ENCODE measurements at regions not wholly inside any gene's neighbourhood (a gene's known extent, or its start where the extent isn't known, plus 50 kb on each side); places are given as distances from the start of the nearest gene placed in this dataset.
A peak's percentile ranks its signal among the peaks of the same experiment; 100 is the strongest.
"Not testable (repeated sequence)": the region's sequence is repeated elsewhere in the genome, so short reads cannot be mapped to it uniquely, and the experiment has no call there.

DNA sequence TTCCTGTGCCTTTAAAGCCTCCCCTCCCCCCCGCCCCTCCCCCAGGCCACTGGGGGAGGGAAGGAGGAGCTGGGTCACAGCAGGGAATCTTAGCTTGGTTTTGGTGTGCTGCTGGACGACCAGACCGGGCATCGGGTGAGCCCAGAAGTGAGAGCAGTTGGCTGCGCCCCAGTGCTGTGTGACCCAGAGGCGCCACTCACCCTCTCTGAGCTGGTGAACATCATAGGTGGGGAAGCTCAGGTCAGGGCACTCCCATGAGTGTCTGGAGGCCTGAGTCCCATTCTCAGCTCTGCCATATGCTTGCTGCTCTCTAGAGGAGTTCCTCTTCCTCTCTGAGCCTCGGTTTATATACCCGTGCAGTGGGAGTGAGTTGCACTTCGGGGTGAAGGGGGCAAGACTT is 3077.5 kb downstream of the RPIA start:
- H3K27ac ChIP-seq; H3K36me3 ChIP-seq; H3K9me3 ChIP-seq; H3K4me3 ChIP-seq; intact Hi-C loops (cut with DNase I; ENCODE audit: low total_unique reads); DNase-seq; H3K27me3 ChIP-seq; H3K4me1 ChIP-seq: not testable (repeated sequence)

DNA sequence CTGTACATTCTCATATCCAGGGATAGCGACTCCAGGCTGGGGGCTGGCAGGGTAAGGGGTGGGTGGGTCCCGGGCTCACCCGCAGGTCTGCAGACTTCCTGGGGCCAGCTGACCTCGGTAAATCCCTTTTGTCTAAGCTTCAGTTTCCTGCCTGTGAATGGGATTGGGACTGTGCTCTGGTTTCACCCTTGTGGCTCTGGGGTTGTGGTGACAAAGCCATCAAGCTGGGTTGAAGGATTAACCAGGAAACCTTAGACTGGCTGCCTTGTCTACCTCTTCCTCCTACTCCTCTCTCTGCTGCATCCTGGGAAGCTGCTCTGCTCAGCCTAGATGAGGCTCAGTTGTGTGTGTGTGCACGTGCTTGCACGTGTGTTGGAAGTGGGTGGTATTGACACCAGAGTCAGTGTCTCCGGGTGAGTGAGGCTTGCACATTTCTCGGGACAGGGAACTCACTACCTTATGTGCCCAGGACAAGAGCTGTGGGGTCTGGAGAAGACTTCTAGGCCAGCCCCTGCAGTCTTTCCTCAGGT is 3078.6 kb downstream of the RPIA start:
- H3K4me1 ChIP-seq; H3K36me3 ChIP-seq; intact Hi-C loops (cut with DNase I; ENCODE audit: low total_unique reads); H3K27ac ChIP-seq; DNase-seq; H3K4me3 ChIP-seq; H3K27me3 ChIP-seq; H3K9me3 ChIP-seq: not testable (repeated sequence)

DNA sequence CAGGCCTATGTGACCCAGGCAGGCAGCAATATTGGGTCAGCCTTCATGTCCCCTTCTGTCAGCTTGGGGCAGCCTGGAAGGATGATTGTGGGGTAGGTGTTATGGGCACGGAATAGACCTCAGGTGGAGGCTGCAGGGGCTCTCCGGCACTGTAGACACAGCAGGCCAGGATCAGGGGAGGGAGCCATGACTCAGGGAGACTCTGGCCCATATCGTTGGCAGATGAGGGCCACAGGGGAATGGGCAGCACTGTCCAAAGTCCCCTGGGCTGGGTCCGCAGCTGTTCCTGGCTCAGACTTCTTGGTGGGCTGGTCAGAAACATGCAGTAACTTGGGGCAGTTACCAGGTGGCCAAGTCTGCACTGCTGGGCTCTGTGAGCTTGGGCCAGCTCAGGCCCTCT is 3080.1 kb downstream of the RPIA start:
- H3K36me3 ChIP-seq; H3K9me3 ChIP-seq; H3K4me1 ChIP-seq; H3K27ac ChIP-seq; H3K27me3 ChIP-seq; H3K4me3 ChIP-seq; intact Hi-C loops (cut with DNase I; ENCODE audit: low total_unique reads); DNase-seq: not testable (repeated sequence)

DNA sequence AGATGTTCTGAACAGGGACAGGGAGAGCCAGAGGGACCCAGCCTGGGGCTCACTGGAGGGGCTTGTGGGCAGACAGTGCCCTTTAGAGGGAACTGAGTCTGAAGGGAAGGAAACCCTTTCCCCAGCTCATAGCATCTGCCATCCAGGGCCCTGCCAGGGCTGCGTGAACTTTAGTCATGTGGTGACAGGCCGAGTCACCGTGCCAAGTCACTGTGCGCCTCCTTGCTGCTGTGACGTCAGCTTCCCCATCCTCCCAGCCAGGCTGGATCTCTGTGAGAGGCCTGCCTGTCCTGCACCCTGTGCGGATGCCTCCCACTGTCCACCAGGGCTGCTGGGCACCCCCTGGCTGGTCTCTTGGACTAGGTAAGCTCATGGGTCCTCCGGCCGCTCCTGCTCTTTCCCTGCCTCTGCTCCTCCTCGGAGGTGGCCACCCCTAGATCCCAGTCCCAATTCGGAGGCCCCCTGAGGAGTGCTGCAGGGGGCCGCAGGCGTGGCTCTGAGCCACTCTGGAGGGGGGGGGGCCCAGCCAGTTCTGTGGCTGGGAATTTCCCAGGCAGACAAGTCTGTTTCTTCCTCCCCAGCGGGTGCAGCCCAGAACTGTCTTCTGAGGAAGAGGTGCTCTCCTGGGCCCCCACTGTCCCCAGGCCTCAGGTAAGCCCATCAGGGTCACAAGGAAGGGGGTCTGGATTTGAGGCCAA is 3080.9 kb downstream of the RPIA start:
- intact Hi-C loops (cut with DNase I; ENCODE audit: low total_unique reads); H3K9me3 ChIP-seq; H3K4me1 ChIP-seq; H3K36me3 ChIP-seq; H3K4me3 ChIP-seq; H3K27ac ChIP-seq; H3K27me3 ChIP-seq; DNase-seq: not testable (repeated sequence)

DNA sequence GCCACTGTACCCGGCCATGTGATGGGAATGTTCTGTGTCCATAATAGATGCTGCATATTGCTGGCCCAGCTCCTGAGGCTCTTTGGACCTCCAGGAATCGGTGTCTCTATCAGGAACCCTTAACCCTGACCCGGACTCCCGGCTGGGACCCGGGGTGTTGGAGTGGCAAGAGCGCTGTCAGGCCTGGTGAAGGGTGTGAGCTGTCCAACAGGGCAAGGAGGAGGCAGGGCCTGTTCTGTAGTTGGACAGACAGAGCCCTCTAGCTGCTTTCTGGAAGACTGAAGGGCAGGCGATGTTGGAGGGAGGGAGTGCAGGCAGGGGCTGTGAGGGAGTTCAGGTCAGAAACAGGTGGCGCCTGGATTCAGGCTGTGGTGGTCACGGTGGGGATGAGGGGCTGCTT is 3082.3 kb downstream of the RPIA start:
- not testable (repeated sequence) for H3K9me3 ChIP-seq

DNA sequence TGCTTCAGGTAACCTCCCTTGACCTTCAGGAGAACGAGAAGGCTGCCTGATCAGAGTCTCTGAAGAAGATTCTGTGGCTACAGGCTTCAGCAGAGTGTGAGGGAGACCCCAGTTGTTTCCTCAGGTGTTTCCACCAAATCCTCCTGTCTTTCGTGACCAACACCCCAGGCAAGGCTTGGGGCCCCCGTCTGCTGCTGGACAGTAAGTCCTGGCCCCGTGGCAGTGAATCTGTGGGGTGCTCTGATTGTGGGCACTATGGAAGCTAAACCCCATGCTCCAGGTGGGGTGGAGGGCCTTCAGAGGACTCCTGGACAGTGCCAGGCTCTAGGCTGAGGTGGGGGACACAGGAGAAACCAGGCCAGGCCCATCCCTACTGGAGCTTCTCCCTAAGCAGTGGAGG is 3083.7 kb downstream of the RPIA start:
- H3K27ac ChIP-seq; H3K9me3 ChIP-seq; DNase-seq; intact Hi-C loops (cut with DNase I; ENCODE audit: low total_unique reads); H3K36me3 ChIP-seq; H3K27me3 ChIP-seq; H3K4me3 ChIP-seq; H3K4me1 ChIP-seq: not testable (repeated sequence)

More for the DNA sequence above, 3082.3 kb downstream of the RPIA start:
- H3K36me3 ChIP-seq; DNase-seq; H3K27me3 ChIP-seq; intact Hi-C loops (cut with DNase I; ENCODE audit: low total_unique reads); H3K4me1 ChIP-seq; H3K27ac ChIP-seq; H3K4me3 ChIP-seq: not testable (repeated sequence)

DNA sequence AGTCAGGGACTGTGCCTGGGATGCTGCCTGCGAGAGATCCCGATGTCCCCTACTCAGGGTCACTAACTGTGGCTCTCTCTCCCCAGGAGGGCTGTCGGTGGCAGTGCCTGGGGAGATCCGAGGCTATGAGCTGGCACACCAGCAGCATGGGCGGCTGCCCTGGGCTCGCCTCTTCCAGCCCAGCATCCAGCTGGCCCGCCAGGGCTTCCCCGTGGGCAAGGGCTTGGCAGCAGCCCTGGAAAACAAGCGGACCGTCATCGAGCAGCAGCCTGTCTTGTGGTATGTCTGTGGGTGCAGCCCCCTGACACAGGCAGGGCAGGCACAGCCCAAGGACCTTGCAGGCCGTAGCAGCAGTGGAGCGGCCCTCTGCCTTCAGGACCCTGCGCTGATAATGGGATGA is 3088.9 kb downstream of the RPIA start:
- intact Hi-C loops (cut with DNase I; ENCODE audit: low total_unique reads) = not testable (repeated sequence)

DNA sequence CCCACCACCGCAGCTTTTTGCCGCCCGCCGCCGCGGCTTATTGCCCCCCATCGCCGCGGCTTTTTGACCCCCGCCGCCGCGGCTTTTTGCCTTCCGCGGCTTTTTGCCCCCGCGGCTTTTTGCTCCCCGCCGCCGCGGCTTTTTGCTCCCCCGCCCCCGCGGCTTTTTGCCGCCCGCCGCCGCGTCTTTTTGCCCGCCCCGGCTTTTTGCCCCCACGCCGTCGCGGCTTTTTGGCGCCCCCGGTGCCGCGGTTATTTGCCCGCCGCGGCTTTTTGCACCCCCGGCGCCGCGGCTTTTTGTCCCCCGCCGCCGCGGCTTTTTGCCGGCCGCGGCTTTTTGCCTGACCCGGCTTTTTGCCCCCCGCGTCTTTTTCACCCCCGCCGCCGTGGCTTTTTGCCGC is 3061.8 kb upstream of the TEKT4 start:
- H3K36me3 ChIP-seq; DNase-seq; H3K9me3 ChIP-seq; H3K27ac ChIP-seq; H3K4me1 ChIP-seq; intact Hi-C loops (cut with DNase I; ENCODE audit: low total_unique reads); H3K27me3 ChIP-seq: not testable (repeated sequence)
- H3K4me3 ChIP-seq = peak overlapping the region; percentile 38 to 45

More for the DNA sequence above, 3088.9 kb downstream of the RPIA start:
- DNase-seq, H3K27ac ChIP-seq, H3K4me1 ChIP-seq, H3K36me3 ChIP-seq, H3K9me3 ChIP-seq, H3K4me3 ChIP-seq: not testable (repeated sequence)
- H3K27me3 ChIP-seq = peaks cover 0 to 11% of the 10 kb centered on the region in 2 donors

DNA sequence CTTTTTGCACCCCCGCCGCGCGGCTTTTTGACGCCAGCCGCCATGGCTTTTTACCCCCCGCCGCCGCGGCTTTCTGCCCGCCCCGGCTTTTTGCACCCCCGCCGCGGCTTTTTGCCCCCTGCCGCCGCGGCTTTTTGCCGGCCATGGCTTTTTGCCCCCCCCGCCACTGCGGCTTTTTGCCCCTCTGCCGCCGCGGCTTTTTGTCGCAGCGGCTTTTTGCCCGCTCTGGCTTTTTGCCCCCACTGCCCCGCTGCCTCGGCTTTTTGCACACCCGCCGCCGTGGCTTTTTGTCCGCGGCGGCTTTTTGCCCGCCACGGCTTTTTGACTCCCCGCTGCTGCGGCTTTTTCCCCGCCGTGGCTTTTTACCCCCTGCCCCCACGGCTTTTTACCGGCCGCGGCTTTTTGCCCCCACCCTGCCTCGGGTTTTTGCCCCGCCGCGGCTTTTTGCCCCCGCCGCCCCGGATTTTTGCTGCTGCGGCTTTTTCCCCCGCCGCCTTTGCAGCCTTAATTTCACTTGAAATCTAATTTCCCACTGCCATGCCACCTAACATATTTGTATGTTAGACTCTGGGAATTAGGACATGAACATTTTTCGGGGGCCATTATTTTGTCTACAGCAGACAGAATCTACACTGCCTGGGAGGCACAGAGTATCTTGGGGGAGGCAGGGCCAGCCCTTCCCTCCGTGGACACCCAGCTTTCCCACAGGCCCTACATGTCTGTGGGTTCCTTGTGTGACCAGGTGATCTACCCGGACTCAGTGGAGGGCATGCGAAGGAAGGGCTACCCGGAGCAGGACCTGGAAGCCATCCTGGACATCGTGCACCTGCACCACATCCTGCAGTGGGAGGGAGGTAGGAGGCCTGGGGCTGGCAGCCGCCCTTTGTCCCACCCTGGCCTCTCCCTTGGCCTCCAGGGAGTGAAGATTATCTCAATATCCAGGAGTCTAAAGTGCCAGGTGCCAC is 3031.0 kb upstream of the TEKT4 start:
- intact Hi-C loops (cut with DNase I; ENCODE audit: low total_unique reads) = no loop called here
- H3K27ac ChIP-seq = no peak overlapping the region
- H3K27me3 ChIP-seq = peaks cover 0 to 43% of the 10 kb centered on the region in 2 donors
- peaks cover 0 to 10% (median 6%) of the 10 kb centered on the region in 4 donors for H3K4me1 ChIP-seq
- H3K36me3 ChIP-seq = no peaks in the 10 kb centered on the region
- peak overlapping the region in 1 of 2 donors; percentile 28 for H3K4me3 ChIP-seq
- DNase-seq = no peak
- H3K9me3 ChIP-seq = no peaks in the 10 kb centered on the region
- TF ChIP-seq, protein P1, sequence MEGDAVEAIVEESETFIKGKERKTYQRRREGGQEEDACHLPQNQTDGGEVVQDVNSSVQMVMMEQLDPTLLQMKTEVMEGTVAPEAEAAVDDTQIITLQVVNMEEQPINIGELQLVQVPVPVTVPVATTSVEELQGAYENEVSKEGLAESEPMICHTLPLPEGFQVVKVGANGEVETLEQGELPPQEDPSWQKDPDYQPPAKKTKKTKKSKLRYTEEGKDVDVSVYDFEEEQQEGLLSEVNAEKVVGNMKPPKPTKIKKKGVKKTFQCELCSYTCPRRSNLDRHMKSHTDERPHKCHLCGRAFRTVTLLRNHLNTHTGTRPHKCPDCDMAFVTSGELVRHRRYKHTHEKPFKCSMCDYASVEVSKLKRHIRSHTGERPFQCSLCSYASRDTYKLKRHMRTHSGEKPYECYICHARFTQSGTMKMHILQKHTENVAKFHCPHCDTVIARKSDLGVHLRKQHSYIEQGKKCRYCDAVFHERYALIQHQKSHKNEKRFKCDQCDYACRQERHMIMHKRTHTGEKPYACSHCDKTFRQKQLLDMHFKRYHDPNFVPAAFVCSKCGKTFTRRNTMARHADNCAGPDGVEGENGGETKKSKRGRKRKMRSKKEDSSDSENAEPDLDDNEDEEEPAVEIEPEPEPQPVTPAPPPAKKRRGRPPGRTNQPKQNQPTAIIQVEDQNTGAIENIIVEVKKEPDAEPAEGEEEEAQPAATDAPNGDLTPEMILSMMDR (IDR thresholded peaks at IDR 0.05) = no peak

DNA sequence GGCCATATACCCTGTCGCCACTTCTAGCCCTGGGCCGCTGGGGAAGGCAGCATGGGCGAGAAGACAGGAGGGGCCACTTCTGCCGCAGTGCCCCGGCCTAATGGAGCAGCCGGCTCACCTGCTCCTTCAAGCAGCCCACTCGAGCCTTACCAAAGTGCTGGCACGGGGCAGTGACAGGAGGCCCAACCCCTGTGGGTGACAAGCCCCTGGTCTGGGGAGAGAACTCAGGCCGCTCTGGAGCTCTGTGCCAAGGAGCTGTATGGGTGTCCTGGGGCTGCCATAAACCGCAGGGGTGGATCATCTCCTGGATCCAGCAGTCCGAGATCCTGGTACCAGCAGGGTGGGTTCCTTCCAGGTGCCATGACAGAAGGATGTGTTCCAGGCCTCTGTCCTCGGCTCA is 3029.0 kb upstream of the TEKT4 start:
- H3K27ac ChIP-seq; intact Hi-C loops (cut with DNase I; ENCODE audit: low total_unique reads); H3K4me3 ChIP-seq; H3K4me1 ChIP-seq; H3K36me3 ChIP-seq; H3K9me3 ChIP-seq; DNase-seq: not testable (repeated sequence)
- H3K27me3 ChIP-seq = peaks cover 0 to 43% of the 10 kb centered on the region in 2 donors

DNA sequence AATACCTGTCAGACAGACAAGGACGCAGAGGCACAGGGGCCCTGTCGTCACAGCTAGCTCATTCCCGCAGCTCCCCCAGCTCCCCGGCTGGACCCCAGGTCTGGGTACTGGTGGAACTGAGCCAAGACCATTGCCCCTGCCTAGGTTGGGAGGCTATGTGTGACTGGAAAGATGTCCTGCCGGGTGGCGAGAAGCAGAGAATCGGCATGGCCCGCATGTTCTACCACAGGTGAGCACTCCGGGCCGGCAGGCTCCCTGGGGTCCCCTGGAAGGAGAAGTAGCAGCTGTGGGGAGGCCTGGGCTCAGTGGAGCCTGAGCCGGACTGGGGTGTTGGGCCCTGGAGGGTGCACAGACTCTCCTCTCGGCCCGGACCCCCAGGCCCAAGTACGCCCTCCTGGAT is 3028.3 kb upstream of the TEKT4 start:
- H3K4me3 ChIP-seq; H3K27ac ChIP-seq; intact Hi-C loops (cut with DNase I; ENCODE audit: low total_unique reads); H3K4me1 ChIP-seq; H3K9me3 ChIP-seq; H3K36me3 ChIP-seq: not testable (repeated sequence)
- H3K27me3 ChIP-seq = peaks cover 0 to 43% of the 10 kb centered on the region in 2 donors
- DNase-seq = peak in 1 of 2 donors; percentile 58

DNA sequence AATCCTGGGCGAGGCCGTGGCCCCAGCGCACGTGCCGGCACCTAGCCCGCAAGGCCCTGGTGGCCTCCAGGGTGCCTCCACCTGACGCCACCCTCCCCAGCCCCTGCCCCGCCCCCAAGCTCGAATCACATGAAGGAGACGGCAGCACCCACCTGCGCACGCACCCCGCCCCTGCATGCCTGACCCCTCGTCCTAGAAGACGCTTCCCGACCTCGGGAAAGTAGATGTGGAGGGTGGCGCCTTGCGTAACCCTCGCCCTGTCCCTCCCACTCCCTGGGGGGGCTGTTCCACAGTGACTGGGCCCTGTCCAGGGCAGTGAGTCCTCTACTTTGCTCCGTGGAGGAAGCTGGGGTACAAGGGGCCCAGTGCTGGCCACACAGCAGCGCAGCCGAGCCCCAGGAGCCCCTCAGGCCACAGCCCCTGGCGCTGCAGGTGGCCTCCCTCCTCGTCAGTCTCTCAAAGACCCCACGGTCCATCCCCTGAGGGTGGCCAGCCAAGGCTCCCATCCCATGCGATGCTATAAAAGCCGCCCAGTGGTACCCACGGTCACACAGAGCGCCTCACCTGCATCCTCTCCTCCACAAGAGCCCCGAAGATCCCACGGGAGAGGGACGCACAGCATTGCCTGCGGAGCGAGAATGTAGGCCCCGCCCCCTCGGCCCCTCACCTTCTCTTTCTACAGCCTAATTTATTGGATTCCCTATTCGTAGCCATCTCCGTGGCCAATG is 3027.3 kb upstream of the TEKT4 start:
- H3K9me3 ChIP-seq; H3K4me3 ChIP-seq; intact Hi-C loops (cut with DNase I; ENCODE audit: low total_unique reads); H3K36me3 ChIP-seq; H3K27ac ChIP-seq; H3K4me1 ChIP-seq: not testable (repeated sequence)
- peaks cover 0 to 43% of the 10 kb centered on the region in 2 donors for H3K27me3 ChIP-seq
- DNase-seq = peak in 1 of 2 donors; percentile 60
